DOHH2 (cell line): ENCODE measurements at regions not wholly inside any gene's neighbourhood (a gene's known extent, or its start where the extent isn't known, plus 50 kb on each side); places are given as distances from the start of the nearest gene placed in this dataset.

ENCODE experiments used
- EZH2phosphoT487 ChIP-seq: fragments of 200-600 bp; sonication (generic); IDR thresholded peaks from 2 replicates; pipeline ENCODE4 v1.6.1; 2017; ENCODE audit warnings: borderline replicate concordance, mild to moderate bottlenecking, antibody characterized with exemption, low read length, moderate library complexity, mixed read lengths
- TF ChIP-seq, protein P1 (sequence below): fragments of 200-600 bp; sonication (generic); IDR thresholded peaks from one replicate; pipeline ENCODE4 v1.5.1; 2014; ENCODE audit warnings: antibody characterized with exemption, mild to moderate bottlenecking, low read depth, low read length; ENCODE audit not compliant: poor library complexity, severe bottlenecking

GRCh38 chr2:228541789-228542188, 360.3 kb upstream of the SPHKAP start:
- TF ChIP-seq, protein P1, sequence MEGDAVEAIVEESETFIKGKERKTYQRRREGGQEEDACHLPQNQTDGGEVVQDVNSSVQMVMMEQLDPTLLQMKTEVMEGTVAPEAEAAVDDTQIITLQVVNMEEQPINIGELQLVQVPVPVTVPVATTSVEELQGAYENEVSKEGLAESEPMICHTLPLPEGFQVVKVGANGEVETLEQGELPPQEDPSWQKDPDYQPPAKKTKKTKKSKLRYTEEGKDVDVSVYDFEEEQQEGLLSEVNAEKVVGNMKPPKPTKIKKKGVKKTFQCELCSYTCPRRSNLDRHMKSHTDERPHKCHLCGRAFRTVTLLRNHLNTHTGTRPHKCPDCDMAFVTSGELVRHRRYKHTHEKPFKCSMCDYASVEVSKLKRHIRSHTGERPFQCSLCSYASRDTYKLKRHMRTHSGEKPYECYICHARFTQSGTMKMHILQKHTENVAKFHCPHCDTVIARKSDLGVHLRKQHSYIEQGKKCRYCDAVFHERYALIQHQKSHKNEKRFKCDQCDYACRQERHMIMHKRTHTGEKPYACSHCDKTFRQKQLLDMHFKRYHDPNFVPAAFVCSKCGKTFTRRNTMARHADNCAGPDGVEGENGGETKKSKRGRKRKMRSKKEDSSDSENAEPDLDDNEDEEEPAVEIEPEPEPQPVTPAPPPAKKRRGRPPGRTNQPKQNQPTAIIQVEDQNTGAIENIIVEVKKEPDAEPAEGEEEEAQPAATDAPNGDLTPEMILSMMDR: no peak
- no peak for TF ChIP-seq EZH2phosphoT487
